ENCODE measurements at regions not wholly inside any gene's neighbourhood (a gene's known extent, or its start where the extent isn't known, plus 50 kb on each side); places are given as distances from the start of the nearest gene placed in this dataset.

DNA sequence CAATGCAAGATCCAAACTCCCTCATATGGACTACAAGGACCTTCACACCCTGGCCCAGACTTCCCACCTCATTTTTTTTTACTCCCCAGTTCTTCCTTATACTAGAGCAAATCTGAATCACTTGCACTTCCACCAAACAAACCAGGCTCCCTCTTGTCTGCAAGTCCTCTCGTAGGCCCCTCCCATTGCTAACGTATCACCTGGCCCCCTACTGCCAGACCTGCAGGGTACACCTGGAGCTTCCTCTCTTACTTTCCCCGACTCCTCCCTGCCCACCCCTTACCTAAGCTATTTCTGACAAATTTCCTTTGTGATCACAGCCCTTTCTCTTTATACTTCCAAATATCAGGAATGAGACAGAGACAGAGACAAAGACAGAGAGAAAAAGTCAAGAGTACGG, 463.9 kb downstream of the GALC start:
- H3K27ac ChIP-seq = no peak overlapping the region
- TF ChIP-seq POLR2A (IDR thresholded peaks at IDR 0.05) (no peak), CTCF (IDR thresholded peaks at IDR 0.05) (no peak)
- H3K4me1 ChIP-seq = no peaks in the 10 kb centered on the region
- 31 to 41% methylated on average over 4 of the region's 4 CpGs for WGBS, 2 donors
- intact Hi-C loops (cut with DNase I) = no loop called here
- no peak overlapping the region for H3K4me3 ChIP-seq (replicated peaks in 1 of 3)
- no peaks in the 10 kb centered on the region for H3K36me3 ChIP-seq
- no peaks in the 10 kb centered on the region for H3K27me3 ChIP-seq
- no peak for DNase-seq
- no peaks in the 10 kb centered on the region for H3K9me3 ChIP-seq

DNA sequence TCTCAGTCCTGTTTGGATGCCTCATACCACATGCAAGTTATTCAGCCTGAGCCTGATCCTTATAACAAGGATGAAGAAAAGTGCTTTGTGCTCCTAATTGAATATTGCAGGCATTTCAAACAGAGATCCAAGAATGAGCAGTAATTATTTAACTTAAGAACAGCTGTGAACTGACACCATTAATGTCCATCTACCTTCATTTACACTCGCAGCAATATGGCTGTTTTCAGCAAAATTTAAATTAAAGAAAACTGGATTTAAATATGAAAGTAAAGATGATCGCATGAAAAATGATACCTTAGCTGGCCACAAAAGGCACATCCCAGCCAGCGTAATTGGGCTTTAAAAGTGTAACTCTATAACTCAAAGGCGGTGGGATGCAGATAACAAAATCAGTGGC, 466.3 kb downstream of the GALC start:
- Histone ChIP-seq H3K27me3 (no peaks in the 10 kb centered on the region), H3K4me1 (no peaks in the 10 kb centered on the region), H3K27ac (no peak overlapping the region), H3K36me3 (no peaks in the 10 kb centered on the region), H3K9me3 (no peaks in the 10 kb centered on the region), H3K4me3 (replicated peaks in 1 of 3) (no peak overlapping the region)
- DNase-seq = no peak
- intact Hi-C loops (cut with DNase I) = no loop called here
- 70 to 82% methylated on average over 4 of the region's 4 CpGs for WGBS, 2 donors
- no peak for TF ChIP-seq CTCF (IDR thresholded peaks at IDR 0.05)
- TF ChIP-seq POLR2A (IDR thresholded peaks at IDR 0.05) = no peak

- Histone ChIP-seq H3K27me3 (no peaks in the 10 kb centered on the region), H3K9me3 (no peaks in the 10 kb centered on the region), H3K36me3 (no peaks in the 10 kb centered on the region), H3K4me3 (replicated peaks in 1 of 3) (no peak overlapping the region), H3K27ac (no peak overlapping the region), H3K4me1 (no peaks in the 10 kb centered on the region)
- intact Hi-C loops (cut with DNase I) = no loop called here
- DNase-seq = no peak
- TF ChIP-seq POLR2A (IDR thresholded peaks at IDR 0.05) = no peak
- TF ChIP-seq CTCF (IDR thresholded peaks at IDR 0.05) = no peak
- WGBS, 2 donors = 86 to 91% methylated on average over 4 of the region's 4 CpGs
These were observed 469.0 kb downstream of the GALC start for GRCh38 chr14:87524011-87524410.

- WGBS, 2 donors = 0 to 6% methylated on average over 1 of the region's 1 CpG
These were observed 470.4 kb downstream of the GALC start for GRCh38 chr14:87522575-87522974.

DNA sequence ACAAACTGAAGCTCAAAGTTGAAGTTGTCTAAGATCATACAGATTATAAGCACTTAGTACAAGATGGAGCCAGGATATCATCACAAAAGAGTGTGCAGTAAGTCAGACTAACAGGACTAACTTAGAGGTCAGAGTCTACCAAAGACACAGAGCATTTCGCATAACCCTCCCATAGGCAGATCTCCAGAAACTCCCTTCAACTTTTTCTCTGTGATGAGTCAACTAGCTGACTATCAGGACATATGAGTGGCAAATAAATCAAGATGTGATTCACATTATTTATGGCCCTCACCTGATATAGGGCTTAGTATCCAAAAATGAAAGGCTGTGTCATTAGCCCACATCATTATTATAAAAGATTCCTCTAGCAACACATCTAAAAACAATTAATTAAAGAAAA, 484.6 kb downstream of the GALC start:
- Histone ChIP-seq H3K27me3 (no peaks in the 10 kb centered on the region), H3K36me3 (no peaks in the 10 kb centered on the region), H3K9me3 (no peaks in the 10 kb centered on the region), H3K4me1 (no peaks in the 10 kb centered on the region), H3K4me3 (replicated peaks in 1 of 3) (no peak overlapping the region), H3K27ac (no peak overlapping the region)
- no peak for TF ChIP-seq CTCF (IDR thresholded peaks at IDR 0.05)
- no peak for TF ChIP-seq POLR2A (IDR thresholded peaks at IDR 0.05)
- 95 to 97% methylated on average over 1 of the region's 1 CpG for WGBS, 2 donors
- intact Hi-C loops (cut with DNase I) = no loop called here
- no peak for DNase-seq

More at GRCh38 chr14:87522575-87522974, 470.4 kb downstream of the GALC start:
- no peak for TF ChIP-seq POLR2A (IDR thresholded peaks at IDR 0.05)
- intact Hi-C loops (cut with DNase I) = no loop called here
- Histone ChIP-seq H3K4me3 (replicated peaks in 1 of 3) (no peak overlapping the region), H3K27ac (no peak overlapping the region), H3K36me3 (no peaks in the 10 kb centered on the region), H3K27me3 (no peaks in the 10 kb centered on the region), H3K4me1 (no peaks in the 10 kb centered on the region), H3K9me3 (no peaks in the 10 kb centered on the region)
- no peak for DNase-seq

DNA sequence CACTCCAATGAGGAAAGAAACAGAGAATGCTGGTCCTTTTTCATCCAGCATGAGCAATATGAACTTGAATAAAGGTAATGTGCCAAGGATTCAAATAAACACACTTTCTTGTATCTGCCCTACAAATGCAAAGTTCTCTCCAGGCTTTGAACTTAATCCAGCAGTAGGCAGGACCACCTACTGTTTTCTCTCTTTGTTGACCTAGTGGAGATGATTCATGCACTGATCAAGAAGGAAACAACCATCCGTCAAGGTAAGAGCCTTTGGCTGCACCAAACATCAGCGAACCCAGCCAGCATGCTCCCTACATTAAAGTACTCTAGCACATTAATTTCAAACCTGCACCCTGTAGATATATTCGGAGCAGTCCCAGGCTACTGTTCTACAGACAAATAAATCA, 489.3 kb downstream of the GALC start:
- TF ChIP-seq POLR2A (IDR thresholded peaks at IDR 0.05) (no peak), CTCF (IDR thresholded peaks at IDR 0.05) (no peak)
- intact Hi-C loops (cut with DNase I) = no loop called here
- no peaks in the 10 kb centered on the region for H3K36me3 ChIP-seq
- DNase-seq = no peak
- no peaks in the 10 kb centered on the region for H3K4me1 ChIP-seq
- no peak overlapping the region for H3K4me3 ChIP-seq (replicated peaks in 1 of 3)
- no peak overlapping the region for H3K27ac ChIP-seq
- WGBS, 2 donors = 84 to 87% methylated on average over 3 of the region's 3 CpGs
- H3K27me3 ChIP-seq = no peaks in the 10 kb centered on the region
- no peaks in the 10 kb centered on the region for H3K9me3 ChIP-seq

All from thyroid gland (tissue), 4 donors.